Activated CD8-positive, alpha-beta T cell treated with anti-CD3 and anti-CD28 coated beads, Interleukin-2, amount 10 ng/mL, durations not matched to agents 7 days and 5 days (primary cell): ENCODE measurements at regions not wholly inside any gene's neighbourhood (a gene's known extent, or its start where the extent isn't known, plus 50 kb on each side); places are given as distances from the start of the nearest gene placed in this dataset.

ENCODE experiments used
- ATAC-seq: fragments of 150-1000 bp; cut with Tn5 transposase; one replicate; pipeline ENCODE4 v1.10.0; 2021; ENCODE audit warnings: moderate library complexity
- CTCF ChIA-PET: fragments of 350-600 bp; sonication (Branson Sonifier 250); formaldehyde crosslinking; loops from one replicate; lab custom pipeline; 2021; ENCODE audit warnings: antibody characterized with exemption; lab: Charles Lee
- POLR2A ChIA-PET: fragments of 350-600 bp; sonication (Branson Sonifier 250); formaldehyde crosslinking; loops from one replicate; lab custom pipeline; 2021; ENCODE audit warnings: antibody characterized with exemption; lab: Charles Lee
- DNase-seq: peaks from one replicate; pipeline ENCODE4 v3.0.0-alpha.2; 2020
- H3K27ac Mint-ChIP-seq: one replicate; pipeline ENCODE4 v1.8.0; 2021; ENCODE audit warnings: mild to moderate bottlenecking, mixed read lengths
- H3K27me3 Mint-ChIP-seq: one replicate; pipeline ENCODE4 v1.8.0; 2021; ENCODE audit warnings: low read depth, mixed read lengths
- H3K36me3 Mint-ChIP-seq: one replicate; pipeline ENCODE4 v1.8.0; 2021; ENCODE audit warnings: low read depth, mixed read lengths
- H3K4me1 Mint-ChIP-seq: one replicate; pipeline ENCODE4 v1.8.0; 2021; ENCODE audit warnings: low read depth, mixed read lengths
- H3K4me3 Mint-ChIP-seq: one replicate; pipeline ENCODE4 v1.8.0; 2021; ENCODE audit warnings: mild to moderate bottlenecking, mixed read lengths
- H3K9me3 Mint-ChIP-seq: one replicate; pipeline ENCODE4 v1.8.0; 2022; ENCODE audit warnings: mixed read lengths; ENCODE audit not compliant: insufficient read depth

DNA sequence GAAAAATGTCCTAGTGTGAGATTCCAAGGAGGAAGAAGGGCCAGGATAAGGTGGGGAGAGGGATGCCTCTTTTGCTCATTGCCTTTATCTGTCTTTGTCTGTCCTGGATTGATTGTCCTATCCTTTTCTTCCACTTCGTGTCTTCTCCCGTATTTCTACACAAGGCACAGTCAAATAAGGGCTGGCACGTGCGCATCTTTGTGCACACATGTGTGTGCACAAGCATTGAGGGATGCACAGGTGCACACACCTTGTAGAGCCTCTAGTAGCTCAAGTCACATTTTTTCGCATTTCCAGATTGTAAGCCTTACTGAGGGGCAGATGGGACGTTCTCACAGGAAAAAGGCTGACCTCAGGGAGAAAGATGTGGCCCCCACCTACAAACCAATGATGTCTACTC is 170.2 kb upstream of the TNP1 start:
- Mint-ChIP-seq H3K4me3 (no peak overlapping the region), H3K4me1 (no peaks in the 10 kb centered on the region), H3K9me3 (no peaks in the 10 kb centered on the region), H3K27me3 (peaks cover 48% of the 10 kb centered on the region), H3K36me3 (no peaks in the 10 kb centered on the region), H3K27ac (no peak overlapping the region)
- DNase-seq (no peak), ATAC-seq (no peak)
- ChIA-PET POLR2A (no interaction called here), CTCF (no interaction called here)

DNA sequence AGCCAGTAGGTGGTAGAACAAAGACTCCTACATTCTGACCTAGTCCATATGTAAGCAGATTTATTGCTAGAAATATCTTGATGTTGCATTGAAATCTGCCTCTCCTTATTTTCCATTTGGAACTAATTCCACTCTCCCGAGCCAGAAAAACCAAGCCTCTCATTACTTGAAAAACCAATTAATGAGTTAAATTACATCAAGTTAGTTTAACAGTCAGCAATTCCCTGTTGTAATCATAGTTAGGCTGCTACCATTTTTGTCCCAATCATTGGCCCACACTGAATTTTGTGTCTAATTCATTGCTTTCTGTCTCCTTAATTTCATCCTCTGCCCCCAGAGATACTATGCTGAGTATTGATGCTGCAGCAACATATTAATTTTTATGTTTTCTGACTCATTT is 168.3 kb upstream of the TNP1 start:
- H3K36me3 Mint-ChIP-seq = no peaks in the 10 kb centered on the region
- DNase-seq (no peak), ATAC-seq (no peak)
- ChIA-PET POLR2A (no interaction called here), CTCF (no interaction called here)
- H3K4me3 Mint-ChIP-seq = no peak overlapping the region
- no peak overlapping the region for H3K27ac Mint-ChIP-seq
- H3K9me3 Mint-ChIP-seq = no peaks in the 10 kb centered on the region
- H3K27me3 Mint-ChIP-seq = peaks cover 42% of the 10 kb centered on the region
- H3K4me1 Mint-ChIP-seq = no peaks in the 10 kb centered on the region

DNA sequence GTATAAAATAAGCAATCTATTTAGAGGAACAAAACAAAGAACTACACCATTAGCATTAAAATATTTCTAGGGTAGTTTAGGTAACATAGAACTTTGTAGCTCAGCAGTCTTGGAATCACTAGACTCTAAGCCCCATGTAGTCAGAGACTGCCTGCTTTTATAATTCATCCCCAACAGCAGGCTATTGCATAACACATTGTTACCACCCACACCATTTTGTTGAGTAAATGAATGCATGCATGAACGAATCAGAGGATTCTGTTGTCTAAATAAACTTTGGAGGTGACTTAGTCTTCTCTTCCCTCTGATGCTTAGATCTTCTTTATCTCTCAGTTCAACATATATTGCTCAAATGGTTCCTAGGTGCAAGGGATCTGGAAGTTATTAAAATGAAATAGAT is 167.6 kb upstream of the TNP1 start:
- H3K36me3 Mint-ChIP-seq = no peaks in the 10 kb centered on the region
- no peak for DNase-seq
- no peak overlapping the region for H3K4me3 Mint-ChIP-seq
- no peaks in the 10 kb centered on the region for H3K4me1 Mint-ChIP-seq
- no peaks in the 10 kb centered on the region for H3K9me3 Mint-ChIP-seq
- ChIA-PET CTCF (no interaction called here), POLR2A (no interaction called here)
- peaks cover 41% of the 10 kb centered on the region for H3K27me3 Mint-ChIP-seq
- no peak overlapping the region for H3K27ac Mint-ChIP-seq
- ATAC-seq = no peak

DNA sequence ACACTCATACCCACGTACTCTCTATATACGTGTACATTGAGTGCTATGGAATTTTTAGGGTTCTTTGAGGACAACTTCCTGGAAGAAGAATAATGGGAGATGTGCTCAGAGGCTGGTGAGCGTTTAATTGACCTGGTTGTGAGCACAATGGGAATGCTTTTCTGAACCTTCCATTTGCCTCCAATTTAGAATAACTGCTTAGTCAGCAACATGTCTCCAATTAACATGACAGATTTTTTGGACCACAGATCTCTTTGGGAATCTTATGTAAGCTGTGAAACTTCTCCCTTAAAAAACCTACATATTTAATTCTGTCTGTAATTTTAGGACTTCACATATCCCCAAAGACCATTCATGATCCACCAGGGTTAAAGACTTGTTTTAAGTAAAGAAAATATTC is 166.7 kb upstream of the TNP1 start:
- ATAC-seq = no peak
- Mint-ChIP-seq H3K27ac (no peak overlapping the region), H3K4me3 (no peak overlapping the region), H3K36me3 (no peaks in the 10 kb centered on the region), H3K27me3 (peaks cover 34% of the 10 kb centered on the region), H3K9me3 (no peaks in the 10 kb centered on the region), H3K4me1 (no peaks in the 10 kb centered on the region)
- DNase-seq = no peak
- ChIA-PET CTCF (no interaction called here), POLR2A (no interaction called here)

DNA sequence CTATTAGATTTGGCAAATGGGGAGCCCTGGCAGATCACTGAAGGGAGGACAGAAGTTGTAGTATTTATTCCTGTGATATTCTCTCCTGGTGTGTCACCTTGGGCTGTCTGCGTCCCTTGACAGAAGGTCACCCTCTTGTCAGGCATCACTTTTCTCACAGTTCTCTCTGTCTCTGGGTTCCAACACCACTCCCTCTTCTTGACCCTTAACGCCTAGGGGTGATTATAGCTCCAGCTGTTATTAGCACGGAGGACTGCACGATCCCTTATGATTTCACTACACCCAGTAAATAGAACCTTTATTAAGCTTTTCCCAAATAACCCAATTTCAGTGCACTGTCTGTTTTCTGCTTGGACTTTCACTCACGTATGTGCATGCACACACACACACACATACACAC is 166.3 kb upstream of the TNP1 start:
- CTCF ChIA-PET = no interaction called here
- no peaks in the 10 kb centered on the region for H3K36me3 Mint-ChIP-seq

DNA sequence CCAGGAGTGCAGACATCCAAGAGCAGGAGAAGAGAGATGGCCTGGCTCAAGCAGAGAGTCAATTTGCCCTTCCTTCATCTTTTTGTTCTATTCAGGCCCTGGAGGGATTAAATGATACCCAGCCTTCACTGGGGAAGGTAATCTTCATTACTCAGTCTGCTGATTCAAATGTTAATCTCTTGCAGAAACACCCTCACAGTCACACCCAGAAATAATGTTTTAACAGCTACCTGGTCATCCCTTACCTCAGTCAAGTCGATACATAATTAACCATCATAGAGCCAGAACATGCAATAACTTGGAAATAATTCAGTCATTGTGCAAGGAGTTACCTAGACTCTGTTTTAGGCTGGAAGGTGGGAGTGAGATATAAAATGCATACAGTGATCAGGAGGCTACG is 163.7 kb upstream of the TNP1 start:
- DNase-seq = no peak
- H3K4me1 Mint-ChIP-seq = no peaks in the 10 kb centered on the region
- H3K36me3 Mint-ChIP-seq = no peaks in the 10 kb centered on the region
- H3K27ac Mint-ChIP-seq = no peak overlapping the region
- ChIA-PET CTCF (no interaction called here), POLR2A (no interaction called here)
- peaks cover 25% of the 10 kb centered on the region for H3K27me3 Mint-ChIP-seq
- H3K9me3 Mint-ChIP-seq = no peaks in the 10 kb centered on the region
- ATAC-seq = no peak
- no peak overlapping the region for H3K4me3 Mint-ChIP-seq

More for the DNA sequence above, 166.3 kb upstream of the TNP1 start:
- POLR2A ChIA-PET = no interaction called here
- no peaks in the 10 kb centered on the region for H3K4me1 Mint-ChIP-seq
- ATAC-seq (no peak), DNase-seq (no peak)
- H3K4me3 Mint-ChIP-seq = no peak overlapping the region
- H3K9me3 Mint-ChIP-seq = no peaks in the 10 kb centered on the region
- peaks cover 34% of the 10 kb centered on the region for H3K27me3 Mint-ChIP-seq
- H3K27ac Mint-ChIP-seq = no peak overlapping the region

DNA sequence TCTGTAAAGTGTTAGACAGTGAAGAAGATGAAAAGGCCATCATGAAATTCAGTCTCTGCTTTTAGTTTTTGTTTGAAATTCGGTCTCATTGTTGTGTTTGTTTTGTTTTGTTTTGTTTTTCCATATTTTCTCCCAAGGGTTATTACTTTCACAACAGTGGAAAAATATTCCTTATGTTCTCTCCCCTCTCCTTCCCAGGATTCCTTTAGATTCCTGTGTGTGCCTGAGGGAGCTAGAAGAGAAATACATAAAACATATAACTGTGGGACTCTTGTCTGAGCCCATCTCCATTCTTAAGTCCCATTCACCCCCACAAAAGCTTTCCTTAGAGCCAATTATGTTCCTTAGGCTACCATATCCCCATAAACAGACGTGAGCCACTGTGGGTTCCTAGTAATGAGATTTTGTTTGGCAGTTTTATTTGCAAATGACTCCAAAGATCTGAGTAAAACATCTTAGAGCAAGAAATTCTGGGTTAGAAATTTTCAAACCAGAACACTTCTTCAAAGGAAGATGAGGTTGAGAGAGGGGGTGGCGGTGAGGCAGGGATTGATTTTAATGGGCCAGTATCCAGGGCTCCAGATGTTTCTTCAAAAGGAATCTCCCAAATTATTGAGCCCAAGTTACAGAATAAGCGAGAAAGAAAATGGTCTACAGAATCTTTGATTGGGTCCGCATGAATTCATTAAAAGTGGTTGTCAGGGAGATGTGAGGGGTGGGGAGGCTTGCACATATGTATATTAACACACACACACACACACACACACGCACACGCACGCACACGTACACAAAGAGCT is 157.8 kb upstream of the TNP1 start:
- DNase-seq = no peak
- Mint-ChIP-seq H3K4me1 (peaks cover 11% of the 10 kb centered on the region), H3K9me3 (no peaks in the 10 kb centered on the region), H3K36me3 (no peaks in the 10 kb centered on the region), H3K4me3 (no peak overlapping the region), H3K27ac (no peak overlapping the region), H3K27me3 (peaks cover 35% of the 10 kb centered on the region)
- CTCF ChIA-PET = no interaction called here
- POLR2A ChIA-PET = no interaction called here
- ATAC-seq = no peak

DNA sequence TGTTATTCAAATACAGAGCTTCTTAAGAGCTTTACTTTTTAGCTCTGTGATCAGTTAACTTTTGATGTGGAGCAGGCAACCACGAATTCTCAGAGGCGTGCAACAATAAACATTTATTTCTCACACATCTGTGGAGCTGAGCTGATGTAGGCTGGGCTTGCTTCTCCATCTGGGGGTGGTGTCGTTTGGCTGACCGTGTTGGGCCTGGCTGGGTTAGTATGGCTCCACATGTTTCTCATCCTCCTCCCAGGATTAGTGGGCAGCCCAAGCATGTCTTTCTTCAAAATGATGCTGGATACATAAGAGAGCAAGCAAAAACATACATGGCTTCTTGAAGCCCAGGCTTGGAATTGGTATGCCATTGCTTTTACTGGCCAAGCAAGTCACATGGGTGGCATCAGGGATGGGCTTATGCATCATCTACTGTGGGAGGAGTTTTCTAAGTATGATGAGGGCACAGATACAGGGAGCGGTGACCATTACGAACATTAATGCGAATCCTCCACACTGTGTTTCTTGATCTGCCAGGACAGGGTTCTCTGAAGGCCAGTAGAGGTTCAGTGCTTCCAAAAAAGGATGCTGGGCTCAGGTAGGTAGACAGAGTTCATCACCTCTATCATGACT is 157.0 kb upstream of the TNP1 start:
- ATAC-seq (no peak), DNase-seq (no peak)
- POLR2A ChIA-PET = no interaction called here
- Mint-ChIP-seq H3K36me3 (no peaks in the 10 kb centered on the region), H3K4me1 (peaks cover 11% of the 10 kb centered on the region), H3K9me3 (no peaks in the 10 kb centered on the region), H3K27me3 (peaks cover 37% of the 10 kb centered on the region), H3K4me3 (no peak overlapping the region), H3K27ac (no peak overlapping the region)
- CTCF ChIA-PET = no interaction called here

DNA sequence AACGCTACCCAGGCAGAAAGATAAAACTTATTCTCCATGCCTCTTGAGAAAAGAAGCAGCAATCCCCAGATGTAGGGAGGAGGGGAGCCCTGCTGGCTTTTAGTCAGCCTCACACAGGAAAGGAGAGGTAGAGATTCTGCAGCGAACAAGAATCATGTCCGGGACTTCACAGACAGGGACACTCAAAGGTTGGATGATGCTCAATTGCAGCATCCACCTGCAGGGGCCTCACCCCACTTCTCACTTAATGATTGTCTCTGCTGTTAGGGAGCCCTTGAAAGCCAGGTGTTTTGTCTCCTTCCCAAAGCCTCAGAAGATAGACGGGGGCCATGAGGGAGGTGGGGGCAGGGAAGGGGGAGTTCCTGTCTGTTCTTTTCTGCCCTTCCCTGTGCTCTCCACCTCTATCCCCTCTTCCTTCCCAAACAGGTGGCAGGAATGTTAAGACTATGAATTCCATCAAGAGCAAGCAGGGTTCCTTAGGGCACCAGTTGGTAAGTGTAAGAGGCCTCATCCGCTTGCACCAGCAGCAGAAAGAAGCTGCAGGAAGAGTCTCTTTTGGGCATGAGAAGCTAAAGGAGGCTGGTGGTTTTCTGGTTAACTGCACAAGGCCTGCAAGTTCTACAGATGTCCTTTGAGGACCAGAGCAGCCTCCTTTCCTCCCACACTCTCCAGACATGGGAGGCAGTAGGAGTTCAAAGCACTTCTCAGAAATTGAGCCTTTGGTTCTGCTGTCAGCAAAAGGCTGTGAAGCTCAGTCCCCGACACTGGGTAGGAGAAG is 154.7 kb upstream of the TNP1 start:
- Mint-ChIP-seq H3K4me1 (peaks cover 11% of the 10 kb centered on the region), H3K9me3 (no peaks in the 10 kb centered on the region), H3K27me3 (peaks cover 37% of the 10 kb centered on the region), H3K36me3 (no peaks in the 10 kb centered on the region), H3K4me3 (no peak overlapping the region), H3K27ac (no peak overlapping the region)
- ATAC-seq (no peak), DNase-seq (no peak)
- CTCF ChIA-PET = no interaction called here
- POLR2A ChIA-PET = no interaction called here

DNA sequence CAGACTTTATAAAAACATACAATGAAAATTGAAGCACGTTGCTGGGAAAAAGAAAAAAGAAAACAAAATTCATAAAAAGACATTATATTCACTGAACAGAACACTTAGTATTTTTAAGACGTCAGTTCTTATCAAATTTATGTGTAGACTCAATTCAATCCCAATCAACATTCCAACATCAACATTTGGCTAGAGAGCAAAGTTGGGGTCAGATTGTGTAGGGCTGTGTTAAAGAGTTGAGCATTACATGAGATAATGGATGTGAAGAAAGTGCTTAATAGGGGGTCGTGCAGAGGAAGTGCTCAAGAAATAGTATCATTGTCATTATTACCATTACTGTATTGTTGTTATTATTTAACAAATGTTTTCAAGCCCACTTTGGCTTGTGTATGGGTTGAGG is 154.1 kb upstream of the TNP1 start:
- ChIA-PET POLR2A (no interaction called here), CTCF (no interaction called here)
- Mint-ChIP-seq H3K27me3 (peaks cover 34% of the 10 kb centered on the region), H3K36me3 (no peaks in the 10 kb centered on the region), H3K27ac (no peak overlapping the region), H3K4me1 (peaks cover 11% of the 10 kb centered on the region), H3K4me3 (no peak overlapping the region), H3K9me3 (no peaks in the 10 kb centered on the region)
- DNase-seq (no peak), ATAC-seq (no peak)

DNA sequence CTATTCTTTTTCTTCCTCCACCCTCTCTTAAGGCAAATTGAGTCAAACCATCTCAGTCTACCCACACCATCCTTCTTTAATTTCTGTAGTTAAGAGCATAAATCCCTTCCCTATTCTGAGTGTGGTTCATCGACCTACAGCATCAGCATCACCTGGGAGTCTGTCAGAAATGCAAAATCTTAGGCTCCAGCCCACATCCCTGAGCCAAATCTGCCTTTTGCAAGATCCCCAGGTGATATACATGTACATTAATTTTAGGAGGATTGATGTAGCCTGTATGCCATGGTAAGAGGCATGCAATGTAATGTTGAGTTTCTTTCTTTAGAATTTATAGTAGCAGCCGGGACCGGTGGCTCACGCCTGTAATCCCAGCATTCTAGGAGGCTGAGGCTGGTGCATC is 151.7 kb upstream of the TNP1 start:
- Mint-ChIP-seq H3K9me3 (no peaks in the 10 kb centered on the region), H3K4me3 (no peak overlapping the region), H3K4me1 (peaks cover 11% of the 10 kb centered on the region), H3K36me3 (no peaks in the 10 kb centered on the region), H3K27ac (no peak overlapping the region), H3K27me3 (peaks cover 21% of the 10 kb centered on the region)
- POLR2A ChIA-PET = no interaction called here
- ATAC-seq = no peak
- CTCF ChIA-PET = no interaction called here
- no peak for DNase-seq

DNA sequence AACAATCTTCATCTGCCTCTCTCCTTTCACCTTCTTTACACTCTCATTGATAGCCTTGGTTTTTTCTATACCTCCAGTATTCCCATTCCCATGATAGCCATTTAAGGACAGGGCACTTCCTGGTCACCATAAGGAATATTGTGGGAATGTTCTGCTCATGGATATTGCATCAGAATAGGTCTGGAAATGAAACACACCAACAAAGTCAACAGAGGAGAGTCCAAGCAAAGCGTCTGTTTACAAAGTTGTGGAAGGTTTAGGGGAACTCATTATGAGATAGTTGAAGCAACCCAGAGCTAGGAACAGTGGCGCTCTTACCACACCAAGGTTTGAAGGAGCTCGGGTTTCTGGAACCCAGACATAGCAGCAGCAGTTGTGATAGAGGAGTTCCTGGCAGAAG is 150.3 kb upstream of the TNP1 start:
- peaks cover 24% of the 10 kb centered on the region for H3K27me3 Mint-ChIP-seq
- DNase-seq (no peak), ATAC-seq (no peak)
- CTCF ChIA-PET = no interaction called here
- H3K4me1 Mint-ChIP-seq = peaks cover 10% of the 10 kb centered on the region
- H3K27ac Mint-ChIP-seq = no peak overlapping the region
- POLR2A ChIA-PET = no interaction called here
- H3K36me3 Mint-ChIP-seq = no peaks in the 10 kb centered on the region
- H3K9me3 Mint-ChIP-seq = no peaks in the 10 kb centered on the region
- no peak overlapping the region for H3K4me3 Mint-ChIP-seq
